Type B pancreatic cell (in vitro differentiated cells): ENCODE measurements at regions not wholly inside any gene's neighbourhood (a gene's known extent, or its start where the extent isn't known, plus 50 kb on each side); places are given as distances from the start of the nearest gene placed in this dataset.

Source experiments
- DNase-seq: peaks from one replicate; pipeline ENCODE4 v3.0.0; 2021; ENCODE audit warnings: mixed read lengths; ENCODE audit not compliant: unreplicated experiment; ENCODE audit errors: extremely low spot score
- H3K27ac Mint-ChIP-seq: 2 replicates; pipeline ENCODE4 v1.8.0; 2021; ENCODE audit warnings: mild to moderate bottlenecking, mixed read lengths
- H3K27me3 Mint-ChIP-seq: 2 replicates; pipeline ENCODE4 v1.8.0; 2021; ENCODE audit warnings: mixed read lengths
- H3K36me3 Mint-ChIP-seq: 2 replicates; pipeline ENCODE4 v1.8.0; 2021; ENCODE audit warnings: mixed read lengths
- H3K4me1 Mint-ChIP-seq: one replicate; pipeline ENCODE4 v1.8.0; 2021; ENCODE audit warnings: mixed read lengths; ENCODE audit not compliant: unreplicated experiment
- H3K4me3 Mint-ChIP-seq: 2 replicates; pipeline ENCODE4 v1.8.0; 2021; ENCODE audit warnings: mild to moderate bottlenecking, mixed read lengths
- H3K9me3 Mint-ChIP-seq: 2 replicates; pipeline ENCODE4 v1.8.0; 2021; ENCODE audit warnings: mixed read lengths
- TF ChIP-seq, protein P1 (sequence below): fragments of 200-600 bp; sonication (generic); conservative IDR thresholded peaks from 2 replicates; pipeline ENCODE4 v1.5.0; 2021; ENCODE audit warnings: antibody characterized with exemption, mild to moderate bottlenecking

DNA sequence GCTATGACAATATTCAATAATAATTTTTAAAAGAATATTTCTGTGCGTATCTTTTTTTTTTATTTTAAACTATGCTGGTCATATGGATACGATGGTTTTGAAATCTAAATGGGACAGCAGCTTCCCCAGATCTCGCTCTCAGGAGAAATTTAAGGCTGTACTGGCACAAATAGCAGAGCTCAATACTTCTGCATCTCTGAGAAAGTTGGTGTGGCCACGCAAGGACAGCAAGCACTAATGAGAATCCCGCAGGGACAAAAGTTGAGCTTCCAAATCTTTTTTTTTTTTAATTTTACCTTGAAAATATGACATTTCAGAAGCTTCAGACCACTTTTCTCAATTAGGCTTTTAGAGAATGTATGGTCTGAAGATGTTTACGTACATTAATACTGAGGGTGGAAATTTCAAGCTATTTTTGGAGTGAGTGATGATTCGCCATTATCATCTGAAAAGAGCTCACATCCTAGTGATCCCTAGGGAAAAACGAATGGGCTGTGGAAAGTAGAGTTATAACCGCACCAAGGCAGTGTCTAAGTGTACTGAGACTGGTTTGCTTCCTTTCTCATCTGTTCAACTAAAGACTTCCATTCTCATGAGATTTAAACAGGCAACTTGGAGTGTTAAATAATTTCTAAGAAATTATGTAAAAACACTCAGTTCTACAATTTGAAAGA lies 840.0 kb downstream of the C6orf118 start:
- no peak for DNase-seq
- TF ChIP-seq, protein P1, sequence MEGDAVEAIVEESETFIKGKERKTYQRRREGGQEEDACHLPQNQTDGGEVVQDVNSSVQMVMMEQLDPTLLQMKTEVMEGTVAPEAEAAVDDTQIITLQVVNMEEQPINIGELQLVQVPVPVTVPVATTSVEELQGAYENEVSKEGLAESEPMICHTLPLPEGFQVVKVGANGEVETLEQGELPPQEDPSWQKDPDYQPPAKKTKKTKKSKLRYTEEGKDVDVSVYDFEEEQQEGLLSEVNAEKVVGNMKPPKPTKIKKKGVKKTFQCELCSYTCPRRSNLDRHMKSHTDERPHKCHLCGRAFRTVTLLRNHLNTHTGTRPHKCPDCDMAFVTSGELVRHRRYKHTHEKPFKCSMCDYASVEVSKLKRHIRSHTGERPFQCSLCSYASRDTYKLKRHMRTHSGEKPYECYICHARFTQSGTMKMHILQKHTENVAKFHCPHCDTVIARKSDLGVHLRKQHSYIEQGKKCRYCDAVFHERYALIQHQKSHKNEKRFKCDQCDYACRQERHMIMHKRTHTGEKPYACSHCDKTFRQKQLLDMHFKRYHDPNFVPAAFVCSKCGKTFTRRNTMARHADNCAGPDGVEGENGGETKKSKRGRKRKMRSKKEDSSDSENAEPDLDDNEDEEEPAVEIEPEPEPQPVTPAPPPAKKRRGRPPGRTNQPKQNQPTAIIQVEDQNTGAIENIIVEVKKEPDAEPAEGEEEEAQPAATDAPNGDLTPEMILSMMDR, result no peak
- H3K27me3 Mint-ChIP-seq, result no peaks in the 10 kb centered on the region

DNA sequence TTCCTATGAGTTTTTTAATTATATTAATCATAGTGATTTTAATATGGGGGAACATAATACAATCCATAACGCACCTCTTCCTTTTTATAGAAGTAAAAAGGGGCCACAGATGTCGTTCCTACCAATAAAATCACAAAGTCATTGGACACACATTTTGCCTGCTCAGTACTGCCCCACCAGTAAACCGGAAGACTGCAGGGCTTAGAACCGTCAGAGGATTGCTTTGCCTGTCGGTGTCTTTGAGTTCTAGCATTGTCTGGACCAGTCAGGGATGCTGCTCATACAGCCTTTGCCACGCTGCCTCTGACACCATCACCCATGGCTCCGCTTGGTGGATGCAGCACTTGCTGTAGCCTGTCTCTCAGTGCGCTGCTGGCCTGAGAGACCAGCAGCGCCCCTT lies 853.6 kb downstream of the C6orf118 start:
- Mint-ChIP-seq H3K4me3 (no peak overlapping the region), H3K27me3 (no peaks in the 10 kb centered on the region), H3K36me3 (no peaks in the 10 kb centered on the region), H3K4me1 (no peaks in the 10 kb centered on the region), H3K9me3 (no peaks in the 10 kb centered on the region), H3K27ac (no peak overlapping the region)
- DNase-seq, result no peak
- TF ChIP-seq, protein P1, result no peak

More for the DNA sequence above, 840.0 kb downstream of the C6orf118 start:
- Mint-ChIP-seq H3K4me3 (no peak overlapping the region), H3K27ac (no peak overlapping the region), H3K4me1 (no peaks in the 10 kb centered on the region), H3K9me3 (no peaks in the 10 kb centered on the region), H3K36me3 (no peaks in the 10 kb centered on the region)

DNA sequence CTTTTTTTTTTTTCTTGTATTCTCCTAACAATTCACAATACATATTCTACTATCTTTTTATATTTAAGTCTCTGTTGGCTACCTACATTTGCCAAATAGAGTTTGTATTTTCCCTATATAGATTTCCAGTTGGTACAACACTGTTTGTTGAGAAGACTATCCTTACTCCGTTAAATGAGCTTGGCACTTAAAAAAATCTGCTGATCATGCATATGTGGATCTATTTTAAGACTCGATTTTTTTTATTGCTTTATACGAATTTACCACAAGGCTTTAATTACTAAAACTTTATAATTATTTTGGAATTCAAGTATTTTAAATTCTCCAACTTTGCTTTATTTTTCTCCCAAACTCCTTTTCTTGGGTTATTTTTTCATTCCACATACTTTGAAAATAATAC lies 855.6 kb downstream of the C6orf118 start:
- Mint-ChIP-seq H3K4me3 (no peak overlapping the region), H3K27me3 (no peaks in the 10 kb centered on the region), H3K36me3 (no peaks in the 10 kb centered on the region), H3K4me1 (no peaks in the 10 kb centered on the region), H3K27ac (no peak overlapping the region), H3K9me3 (no peaks in the 10 kb centered on the region)
- no peak for DNase-seq
- TF ChIP-seq, protein P1, result no peak

DNA sequence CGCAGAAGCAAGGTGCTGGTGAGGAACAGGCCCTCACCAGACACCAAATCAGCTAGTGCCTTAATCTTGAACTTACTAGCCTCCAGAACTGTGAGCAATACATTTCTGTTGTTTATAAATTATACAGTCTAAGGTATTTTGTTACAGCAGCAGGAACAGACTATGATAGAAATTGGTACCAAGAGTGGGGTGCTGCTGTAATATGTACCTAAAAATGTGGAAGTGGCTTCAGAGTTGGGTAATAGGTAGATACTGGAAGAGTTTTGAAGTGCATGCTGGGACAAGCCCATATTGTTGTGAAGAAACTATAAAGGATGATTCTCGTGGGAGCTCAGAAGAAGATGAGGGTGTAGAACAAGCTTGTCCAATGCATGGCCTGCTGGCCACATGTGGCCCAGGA lies 866.8 kb downstream of the C6orf118 start:
- Mint-ChIP-seq H3K36me3 (no peaks in the 10 kb centered on the region), H3K4me3 (no peak overlapping the region), H3K9me3 (no peaks in the 10 kb centered on the region), H3K27me3 (no peaks in the 10 kb centered on the region), H3K27ac (no peak overlapping the region), H3K4me1 (no peaks in the 10 kb centered on the region)
- TF ChIP-seq, protein P1, result no peak
- DNase-seq, result no peak

DNA sequence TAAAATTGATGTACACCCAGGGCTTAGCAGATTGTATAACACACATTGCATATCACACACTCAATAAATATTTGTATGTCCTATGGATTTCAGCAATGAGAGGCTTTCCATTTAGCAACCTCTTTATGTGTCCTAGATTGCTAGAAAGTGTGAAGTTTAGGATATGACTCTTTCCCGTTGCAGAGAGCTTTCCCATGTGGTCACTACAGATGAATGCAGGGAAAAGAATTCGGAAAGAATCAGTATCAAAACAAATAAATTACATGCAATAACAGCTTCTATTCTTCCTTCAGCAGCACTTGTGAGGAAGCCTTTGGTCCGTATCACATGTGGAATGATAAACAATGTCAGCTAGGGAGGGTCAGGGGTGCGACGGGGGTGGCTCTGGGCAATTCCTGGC lies 870.1 kb downstream of the C6orf118 start:
- Mint-ChIP-seq H3K27me3 (no peaks in the 10 kb centered on the region), H3K27ac (no peak overlapping the region), H3K9me3 (no peaks in the 10 kb centered on the region), H3K4me3 (no peak overlapping the region), H3K36me3 (no peaks in the 10 kb centered on the region), H3K4me1 (no peaks in the 10 kb centered on the region)
- TF ChIP-seq, protein P1, result no peak
- no peak for DNase-seq

DNA sequence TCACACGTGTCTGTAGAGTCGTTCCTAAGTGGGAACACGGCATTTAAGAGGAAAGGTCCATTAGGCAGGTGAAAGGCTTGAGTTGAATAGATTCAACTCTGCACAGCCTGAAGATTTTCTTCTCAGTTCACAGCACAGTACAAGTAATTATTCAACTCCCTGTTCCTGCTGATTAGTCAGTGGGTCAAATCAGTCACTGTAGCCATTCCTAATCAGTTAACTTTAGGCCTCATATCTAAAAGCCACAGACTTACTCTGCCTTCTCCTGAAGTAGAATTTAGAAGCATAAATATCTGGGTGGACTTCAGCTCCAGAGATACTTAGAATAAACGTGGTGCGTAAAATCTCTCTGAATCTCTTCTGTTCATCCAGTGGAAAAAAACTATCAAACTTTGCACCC lies 872.4 kb downstream of the C6orf118 start:
- H3K4me3 Mint-ChIP-seq, result no peak overlapping the region
- no peaks in the 10 kb centered on the region for H3K9me3 Mint-ChIP-seq
- TF ChIP-seq, protein P1, result no peak
- no peak overlapping the region for H3K27ac Mint-ChIP-seq
- DNase-seq, result no peak
- H3K27me3 Mint-ChIP-seq, result no peaks in the 10 kb centered on the region
- no peaks in the 10 kb centered on the region for H3K4me1 Mint-ChIP-seq
- H3K36me3 Mint-ChIP-seq, result no peaks in the 10 kb centered on the region
